Muscle of back (tissue), 3 donors: ENCODE measurements at regions not wholly inside any gene's neighbourhood (a gene's known extent, or its start where the extent isn't known, plus 50 kb on each side); places are given as distances from the start of the nearest gene placed in this dataset.

Source experiments
- DNase-seq, 3 donors: peaks; one replicate each; pipeline versions ENCODE4 v3.0.0 to v3.0.0-alpha.2; 2013

DNA sequence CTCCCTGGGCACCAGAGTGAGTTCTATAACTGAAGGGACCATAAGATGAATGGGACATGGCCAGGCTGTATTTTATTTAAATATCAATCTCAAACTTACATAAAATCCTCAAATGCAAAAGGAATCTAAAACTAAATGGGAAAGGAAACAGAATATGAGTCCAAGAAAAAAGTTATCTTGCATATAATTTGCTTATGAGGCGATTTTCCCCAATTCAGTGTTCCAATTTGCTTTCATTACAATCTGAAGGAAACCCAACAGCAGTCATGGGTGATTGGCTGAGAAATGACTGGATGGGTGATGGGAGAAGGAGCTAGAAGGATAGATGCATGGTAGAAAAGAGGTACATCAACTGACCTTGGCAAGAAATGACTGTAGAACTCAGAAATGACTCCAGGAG is 511.3 kb upstream of the TENM3 start:
- no peak for DNase-seq

GRCh38 chr4:181737744-181738143 is 505.5 kb upstream of the TENM3 start:
- DNase-seq: no peak

DNA sequence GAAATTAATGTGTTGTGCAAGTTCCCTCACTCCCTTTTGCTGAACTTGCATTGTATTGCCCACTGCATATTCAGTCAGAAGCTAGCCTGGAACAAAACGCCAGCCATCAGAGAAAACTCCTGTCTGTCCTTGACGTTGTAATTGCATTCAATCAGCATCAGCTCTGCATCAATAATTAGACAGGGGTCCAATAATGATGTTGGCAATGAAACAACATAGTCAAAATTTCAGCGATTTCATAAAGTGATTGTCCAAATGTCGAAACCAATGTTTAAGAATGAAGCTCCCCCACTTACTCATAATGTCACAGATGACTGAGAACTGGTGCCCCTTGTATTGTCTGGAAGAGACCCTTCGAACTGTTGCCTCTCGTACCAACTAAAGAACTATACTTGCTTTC is 504.2 kb upstream of the TENM3 start:
- DNase-seq: no peak

DNA sequence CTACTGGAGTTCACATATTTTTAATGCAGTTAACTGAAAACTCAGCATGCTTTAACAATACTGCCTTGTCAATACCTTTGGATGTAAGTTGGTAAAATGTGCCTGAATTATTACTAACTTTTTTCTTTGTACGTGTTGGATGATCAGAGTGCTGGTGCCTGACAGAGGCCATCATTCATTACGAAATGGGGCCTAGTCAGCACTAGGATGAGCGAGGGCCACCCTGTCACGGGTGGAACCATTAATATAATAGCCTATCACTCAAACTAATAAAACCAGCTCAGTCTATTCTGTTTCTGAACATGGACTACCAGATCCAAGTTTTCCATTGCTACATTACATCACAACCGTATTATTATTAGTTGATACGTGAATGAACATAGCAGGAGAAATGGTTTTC is 501.7 kb upstream of the TENM3 start:
- DNase-seq: no peak

- DNase-seq: peak in 1 of 3 donors; percentile 16
These were observed 497.1 kb upstream of the TENM3 start for GRCh38 chr4:181745933-181746625.

GRCh38 chr4:181748581-181748980 is 494.6 kb upstream of the TENM3 start:
- DNase-seq: no peak

DNA sequence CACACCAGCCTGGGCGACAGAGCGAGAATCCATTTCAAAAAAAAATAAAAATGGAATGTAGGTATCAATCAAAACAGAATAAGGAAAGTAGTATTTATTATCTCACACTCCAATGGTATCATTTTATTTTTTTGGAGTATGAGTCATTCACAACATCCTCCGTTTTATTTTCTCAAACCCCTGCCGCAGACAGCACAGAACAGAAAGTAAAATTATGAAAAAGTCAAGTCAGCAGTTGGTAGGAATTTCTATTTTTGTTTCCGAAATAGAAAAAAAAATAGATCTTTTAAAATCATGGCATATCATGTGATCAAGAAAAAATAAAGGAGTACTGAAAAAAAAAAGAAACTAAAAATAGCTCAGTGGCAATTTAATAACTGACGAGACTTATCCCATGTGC is 490.7 kb upstream of the TENM3 start:
- no peak for DNase-seq

GRCh38 chr4:181753207-181753606 is 490.0 kb upstream of the TENM3 start:
- no peak for DNase-seq

GRCh38 chr4:181755846-181756245 is 487.4 kb upstream of the TENM3 start:
- DNase-seq: no peak

DNA sequence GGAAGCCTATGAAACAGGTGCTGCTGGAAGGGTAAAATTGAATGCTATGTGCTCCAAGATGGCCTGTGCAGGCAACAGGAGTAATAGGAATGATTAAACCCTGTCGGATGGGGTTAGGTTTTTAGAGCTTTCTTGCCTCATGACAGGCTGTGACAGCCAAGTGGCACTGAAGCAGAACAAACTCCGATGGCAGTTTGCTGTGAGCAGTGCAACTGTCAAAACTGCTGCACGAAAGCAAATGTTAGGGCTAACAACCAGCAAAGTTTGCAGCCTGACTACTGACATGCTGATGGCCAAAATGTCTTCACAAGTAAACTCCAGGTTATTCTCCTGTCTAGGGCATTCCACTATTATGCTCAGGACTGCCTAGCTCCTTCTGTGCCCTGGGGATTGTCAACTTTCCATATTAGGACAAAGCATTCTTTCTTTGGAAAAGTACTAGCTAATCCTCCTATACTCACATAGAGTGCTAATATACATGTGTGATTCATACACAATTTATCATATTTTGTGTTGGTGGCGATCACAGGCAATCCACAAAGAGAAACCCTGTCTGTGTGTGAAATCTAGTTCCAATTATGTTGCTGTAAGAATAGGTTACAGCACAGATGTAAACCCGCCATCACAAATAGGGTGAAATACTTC is 486.6 kb upstream of the TENM3 start:
- peak in 1 of 3 donors; percentile 7 for DNase-seq

GRCh38 chr4:181757098-181757497 is 486.1 kb upstream of the TENM3 start:
- DNase-seq: no peak

DNA sequence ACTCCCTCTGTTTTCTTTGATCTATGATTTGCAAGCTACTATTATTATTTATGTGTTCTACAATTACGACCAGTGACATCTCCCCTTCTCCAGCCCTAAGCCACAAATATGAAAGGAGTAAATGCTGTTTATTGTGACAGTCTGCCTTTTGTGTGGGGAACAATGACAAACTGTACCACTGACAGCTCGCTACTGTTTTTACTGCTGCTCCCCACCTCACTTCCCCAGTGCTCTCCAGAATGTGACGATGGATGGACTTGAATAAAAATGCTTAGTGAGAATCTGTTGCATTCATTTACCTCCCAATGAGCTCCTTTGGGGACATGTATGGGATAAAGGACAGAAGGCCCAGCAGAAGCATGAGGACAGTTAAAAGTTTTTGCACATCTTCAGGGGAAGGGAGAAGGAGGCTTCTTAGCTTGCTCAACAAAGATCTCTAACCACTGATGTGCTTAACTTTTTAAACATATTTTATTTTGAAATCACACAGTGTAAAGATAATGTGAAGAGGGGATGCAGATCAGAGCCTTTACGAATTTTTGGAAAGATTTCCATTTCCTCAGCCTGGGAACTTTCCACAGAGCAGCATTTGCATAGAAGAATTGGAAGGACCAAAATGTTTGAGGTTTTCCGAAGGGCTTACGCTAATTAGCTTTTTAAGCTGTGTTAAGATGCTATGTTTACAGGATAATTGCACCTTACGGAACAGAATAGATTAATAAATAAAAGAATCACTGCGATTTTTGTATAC is 485.1 kb upstream of the TENM3 start:
- no peak for DNase-seq

DNA sequence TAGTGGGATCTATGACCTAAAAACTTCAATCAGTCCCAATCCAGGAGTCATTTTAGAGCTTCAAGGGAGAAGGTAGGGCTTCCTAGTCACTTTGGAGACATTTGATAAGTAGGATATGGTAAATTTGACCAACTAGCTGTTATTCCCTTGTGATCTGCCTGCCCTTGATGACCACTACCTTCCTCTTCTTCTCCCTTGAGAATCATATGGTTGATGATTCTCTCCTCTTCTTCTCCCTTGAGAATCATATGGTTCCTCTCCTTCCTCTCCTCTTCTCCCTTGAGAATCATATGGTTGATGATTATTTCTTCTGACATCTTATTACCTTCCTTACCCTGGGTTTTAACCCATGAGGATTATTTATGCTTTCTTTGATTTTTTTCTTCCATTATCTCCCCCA is 482.6 kb upstream of the TENM3 start:
- no peak for DNase-seq

DNA sequence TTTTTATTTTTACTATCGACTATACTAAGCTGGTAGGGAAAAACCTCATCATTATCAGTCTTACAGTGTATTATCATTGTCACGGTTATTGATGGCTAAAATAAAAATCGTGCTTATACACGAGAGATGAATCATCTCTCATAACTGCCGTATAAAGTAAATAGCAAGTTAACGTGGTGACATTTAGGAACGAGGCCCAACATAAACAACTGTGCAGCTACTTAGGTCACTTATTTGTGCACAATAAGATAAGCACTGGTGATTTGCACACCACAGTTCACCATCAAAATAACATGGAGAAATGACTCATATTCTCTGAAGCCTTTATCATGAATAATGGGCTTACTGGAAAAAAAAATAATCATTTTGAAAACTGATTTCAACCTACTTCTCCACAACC is 482.0 kb upstream of the TENM3 start:
- DNase-seq: peak in 1 of 3 donors; percentile 17

- peak in 1 of 3 donors; percentile 19 for DNase-seq
These were observed 477.1 kb upstream of the TENM3 start for GRCh38 chr4:181766061-181766548.

- DNase-seq: no peak
These were observed 472.2 kb upstream of the TENM3 start for GRCh38 chr4:181770971-181771370.

DNA sequence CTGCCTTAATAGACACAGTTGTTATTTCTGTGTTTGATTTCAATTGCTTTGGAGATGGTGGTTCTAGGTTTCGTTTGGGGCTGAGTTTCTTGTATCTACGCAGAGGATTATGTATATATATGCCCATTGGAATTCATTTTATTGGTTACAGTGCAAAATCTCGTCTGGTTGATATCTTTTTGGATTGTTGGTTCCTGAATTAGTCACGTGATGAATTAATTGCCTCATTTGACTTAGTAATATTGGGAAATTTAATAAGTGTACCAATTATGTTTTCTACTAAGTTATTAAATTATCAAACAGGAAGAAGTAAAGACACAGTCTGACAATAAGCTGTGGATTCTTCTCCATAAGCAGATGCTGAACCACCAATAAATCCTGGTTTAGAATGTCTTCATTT is 467.9 kb upstream of the TENM3 start:
- no peak for DNase-seq

- DNase-seq: no peak
These were observed 466.7 kb upstream of the TENM3 start for GRCh38 chr4:181776264-181777054.

DNA sequence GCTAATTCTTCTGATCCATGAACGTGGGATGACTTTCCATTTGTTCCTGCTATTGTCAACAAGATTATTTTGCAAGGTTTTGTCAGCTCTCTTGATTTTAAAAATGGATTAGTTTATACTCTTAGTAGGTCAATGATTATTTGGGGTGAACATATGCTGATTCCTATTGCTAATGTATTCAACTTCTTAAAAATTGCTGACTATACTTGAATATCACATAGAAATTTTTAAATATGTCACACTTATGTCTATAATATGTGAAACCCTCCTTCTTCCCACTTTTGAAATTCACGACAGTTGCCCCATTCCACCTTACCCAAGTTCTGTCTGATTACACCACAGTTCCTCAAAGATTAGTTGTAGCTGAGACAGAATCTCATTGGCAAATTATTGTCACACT is 465.7 kb upstream of the TENM3 start:
- DNase-seq: no peak

DNA sequence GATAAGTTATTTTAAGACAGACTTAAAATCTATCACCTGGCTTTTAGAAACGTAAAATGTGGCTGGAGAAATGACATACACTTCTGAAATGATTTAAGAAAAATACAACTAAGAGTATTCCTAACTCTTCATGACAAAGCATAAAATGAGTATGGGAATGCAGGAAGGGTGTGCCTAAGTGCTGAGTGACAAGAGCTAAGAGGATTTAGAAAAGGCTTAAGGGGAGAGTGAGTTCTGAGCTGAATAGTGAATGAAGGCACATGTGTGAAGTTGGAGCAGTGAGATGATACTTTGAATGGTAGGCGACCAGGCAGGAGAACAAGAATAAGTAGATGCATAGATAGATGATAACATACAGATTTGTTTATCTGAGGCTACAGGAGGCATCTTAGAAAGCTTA is 458.3 kb upstream of the TENM3 start:
- DNase-seq: no peak

DNA sequence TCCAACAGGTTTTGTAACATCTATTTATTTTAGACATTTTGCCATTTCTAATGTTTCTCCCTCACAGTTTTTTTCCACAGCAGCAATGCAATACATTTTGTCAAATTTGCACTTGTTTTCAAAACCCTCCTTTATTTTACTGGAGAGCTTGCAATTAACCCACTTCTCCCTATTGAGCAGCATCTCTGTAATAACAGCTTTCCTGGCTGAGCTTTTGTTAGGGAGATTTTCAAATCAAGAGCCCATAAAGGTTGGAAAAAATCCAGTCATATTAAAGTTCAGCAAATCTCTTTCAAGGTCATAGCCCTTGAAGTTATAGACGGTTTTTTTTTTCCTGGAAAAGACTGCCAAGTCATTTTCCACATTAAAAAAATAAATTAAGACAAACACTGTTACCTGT is 450.6 kb upstream of the TENM3 start:
- no peak for DNase-seq

GRCh38 chr4:181793096-181793495 is 450.1 kb upstream of the TENM3 start:
- DNase-seq: no peak
